H1 (cell line): ENCODE measurements at regions not wholly inside any gene's neighbourhood (a gene's known extent, or its start where the extent isn't known, plus 50 kb on each side); places are given as distances from the start of the nearest gene placed in this dataset.

Experiments used
- ASH2L ChIP-seq: fragments of 200-600, 300-600 bp; sonication (generic); IDR thresholded peaks from one replicate; pipeline ENCODE4 v1.7.1; 2017; ENCODE audit warnings: low read length
- CEBPB ChIP-seq: IDR thresholded peaks from 2 replicates; pipeline ENCODE4 v1.6.1; 2012; ENCODE audit warnings: low read depth, low read length
- CREB1 ChIP-seq: IDR thresholded peaks from 2 replicates; pipeline ENCODE4 v1.6.1; 2012; ENCODE audit warnings: inconsistent platforms
- CTCF ChIP-seq, 3 experiments: IDR thresholded peaks; 1 replicate in 2 of 3; 2 replicates in 1 of 3; pipeline versions ENCODE4 v1.5.1 to v1.6.1; 2011; ENCODE audit warnings: low read length in 3 of 3, mild to moderate bottlenecking in 3 of 3, inconsistent platforms in 2 of 3, low read depth in 1 of 3, moderate library complexity in 1 of 3; ENCODE audit not compliant: insufficient read depth in 1 of 3; ENCODE audit errors: control extremely low read depth in 1 of 3
- EZH2 ChIP-seq: fragments of 200-600 bp; sonication (generic); IDR thresholded peaks from 2 replicates; pipeline ENCODE4 v1.7.1; 2012; ENCODE audit warnings: low read depth, mild to moderate bottlenecking, moderate library complexity, low read length, inconsistent platforms; ENCODE audit not compliant: severe bottlenecking
- MAFK ChIP-seq: IDR thresholded peaks from 2 replicates; pipeline ENCODE4 v1.6.1; 2012; ENCODE audit warnings: low read depth, mild to moderate bottlenecking, improper control_type of control experiment, low read length
- POLR2A ChIP-seq, 2 experiments: IDR thresholded peaks; 1 replicate in 1 of 2; 2 replicates in 1 of 2; pipeline ENCODE4 v1.6.1; 2011; ENCODE audit warnings: low read depth in 2 of 2, low read length in 2 of 2, mild to moderate bottlenecking in 2 of 2; ENCODE audit errors: control extremely low read depth in 1 of 2
- SP1 ChIP-seq: IDR thresholded peaks from 2 replicates; pipeline ENCODE4 v1.6.1; 2011; ENCODE audit warnings: low read depth, low read length
- SRF ChIP-seq: IDR thresholded peaks from 2 replicates; pipeline ENCODE4 v1.6.1; 2011; ENCODE audit warnings: mild to moderate bottlenecking, low read depth, low read length, moderate library complexity
- TAF1 ChIP-seq: IDR thresholded peaks from 2 replicates; pipeline ENCODE4 v1.6.1; 2011; ENCODE audit warnings: mild to moderate bottlenecking, low read depth, low read length
- TAF7 ChIP-seq: optimal IDR thresholded peaks from 2 replicates; pipeline ENCODE3; 2011; ENCODE audit warnings: low read depth, mild to moderate bottlenecking, inconsistent platforms, low read length, moderate library complexity, borderline replicate concordance
- YY1 ChIP-seq: IDR thresholded peaks from 2 replicates; pipeline ENCODE4 v1.6.1; 2011; ENCODE audit warnings: low read depth, mild to moderate bottlenecking, low read length

GRCh38 chr2:121037480-121037879 lies 247.5 kb downstream of the TFCP2L1 start:
- TF ChIP-seq SRF: no peak
- TF ChIP-seq CREB1: no peak
- TF ChIP-seq TAF7: no peak
- TF ChIP-seq ASH2L: no peak
- TF ChIP-seq CEBPB: no peak
- no peak for TF ChIP-seq MAFK
- no peak for TF ChIP-seq TAF1
- TF ChIP-seq YY1: no peak
- TF ChIP-seq CTCF (IDR thresholded peaks at IDR 0.05; ENCODE audit: control extremely low read depth in 1 of 3, insufficient read depth in 1 of 3, low read depth in 1 of 3, low read length in 3 of 3): no peak
- TF ChIP-seq SP1: no peak
- no peak for TF ChIP-seq POLR2A (IDR thresholded peaks at IDR 0.05; ENCODE audit: control extremely low read depth in 1 of 2, low read depth in 2 of 2, low read length in 2 of 2)
- no peak for TF ChIP-seq EZH2
